K562 (cell line): ENCODE measurements at regions not wholly inside any gene's neighbourhood (a gene's known extent, or its start where the extent isn't known, plus 50 kb on each side); places are given as distances from the start of the nearest gene placed in this dataset.

ENCODE experiments used
- ATAC-seq: fragments of 200-7000 bp; cut with Tn5 transposase; 3 replicates; pipeline ENCODE4 v1.9.1; 2020; ENCODE audit warnings: moderate library complexity
- BruUV-seq: library from RNA; stranded (reverse); fragments of 400-500 nt; replicated peaks from 2 replicates; lab custom pipeline; 2021; lab: Mats Ljungman, UMichigan
- CTCF ChIA-PET: fragments of 300-600 bp; formaldehyde crosslinking; extraction: SDS; loops from one replicate; lab custom pipeline; 2021; ENCODE audit warnings: low intra/inter-chr PET ratio; lab: Yijun Ruan, JAX
- POLR2A ChIA-PET: fragments of 300-600, 350-650 bp; sonication (Branson Sonifier 250); formaldehyde crosslinking; extraction: SDS; loops from one replicate; lab custom pipeline; 2021; ENCODE audit warnings: antibody characterized with exemption, inconsistent platforms; lab: Yijun Ruan, JAX
- DNase-seq, 4 experiments: peaks; one replicate each; pipeline versions ENCODE4 v3.0.0 to v3.0.0-alpha.2; 2011 to 2018; ENCODE audit warnings: low spot score in 3 of 4, mixed read lengths in 3 of 4; ENCODE audit errors: extremely low read depth in 1 of 4
- FAIRE-seq: peaks from 2 replicates; lab custom pipeline; 2011; peaks lifted over from hg19 to GRCh38; lab: Jason Lieb, UNC
- H2AFZ ChIP-seq: 2 replicates; pipeline ENCODE4 v1.6.0; 2011; ENCODE audit warnings: low read depth, low read length, control low read depth, inconsistent platforms
- H3K27ac ChIP-seq: fragments of 200-600 bp; 3 replicates; pipeline ENCODE4 v1.8.0; 2011; ENCODE audit warnings: low read depth, mild to moderate bottlenecking, control low read depth, inconsistent platforms, low read length, moderate library complexity, mixed read lengths; ENCODE audit errors: extremely low read depth
- H3K27me3 ChIP-seq, 2 experiments: fragments of 300-600 bp in 1 of 2; 2 replicates in 1 of 2; 3 replicates in 1 of 2; pipeline versions ENCODE4 v1.6.0 to v1.8.0; 2011; ENCODE audit warnings: inconsistent platforms in 2 of 2, low read length in 2 of 2, mild to moderate bottlenecking in 1 of 2, mixed read lengths in 1 of 2, moderate library complexity in 1 of 2; ENCODE audit not compliant: control insufficient read depth in 2 of 2, insufficient read depth in 2 of 2
- H3K36me3 ChIP-seq: fragments of 300-600 bp; 3 replicates; pipeline ENCODE4 v1.8.0; 2011; ENCODE audit warnings: mild to moderate bottlenecking, low read length, inconsistent platforms; ENCODE audit not compliant: control insufficient read depth, insufficient read depth
- H3K4me1 ChIP-seq, 2 experiments: fragments of 200-600 bp in 1 of 2; replicated peaks in 1 of 2; 2 replicates in 1 of 2; 3 replicates in 1 of 2; pipeline versions ENCODE4 v1.5.1 to v1.8.0; 2011; ENCODE audit warnings: inconsistent platforms in 2 of 2, low read length in 2 of 2, mild to moderate bottlenecking in 1 of 2, mixed read lengths in 1 of 2, moderate library complexity in 1 of 2; ENCODE audit not compliant: control insufficient read depth in 2 of 2, insufficient read depth in 2 of 2
- H3K4me2 ChIP-seq: 2 replicates; pipeline ENCODE4 v1.6.1; 2011; ENCODE audit warnings: low read length, control low read depth, inconsistent platforms, mixed read lengths; ENCODE audit not compliant: insufficient read depth
- H3K4me3 ChIP-seq: fragments of 200-600 bp; sonication (generic), shearing (Covaris generic); 2 replicates; pipeline ENCODE4 v1.5.1; 2016; ENCODE audit warnings: control low read depth, inconsistent platforms
- H3K79me2 ChIP-seq: fragments of 200-600 bp; 3 replicates; pipeline ENCODE4 v1.8.0; 2011; ENCODE audit warnings: low read length, inconsistent platforms; ENCODE audit not compliant: control insufficient read depth, insufficient read depth
- H3K9ac ChIP-seq, 2 experiments: 2 replicates each; pipeline versions ENCODE4 v1.6.0 to v1.6.1; 2011; ENCODE audit warnings: low read depth in 2 of 2, low read length in 2 of 2, control low read depth in 1 of 2, inconsistent platforms in 1 of 2, mild to moderate bottlenecking in 1 of 2, mixed read lengths in 1 of 2; ENCODE audit not compliant: insufficient read depth in 1 of 2
- H3K9me1 ChIP-seq: one replicate; pipeline ENCODE4 v1.6.0; 2011; ENCODE audit warnings: inconsistent platforms, mild to moderate bottlenecking, low read length, moderate library complexity; ENCODE audit not compliant: control insufficient read depth, insufficient read depth
- H3K9me3 ChIP-seq: replicated peaks from 2 replicates; pipeline ENCODE4 v1.5.1; 2011; ENCODE audit warnings: low read depth, low read length, inconsistent platforms; ENCODE audit not compliant: control insufficient read depth, insufficient read depth
- H4K20me1 ChIP-seq: replicated peaks from 2 replicates; pipeline ENCODE4 v1.6.1; 2011; ENCODE audit warnings: low read length, inconsistent platforms, mixed read lengths; ENCODE audit not compliant: control insufficient read depth, insufficient read depth
- E2F8 ChIP-seq: fragments of 450-650 bp; IDR thresholded peaks from 2 replicates; pipeline ENCODE4 v1.7.1; 2018; ENCODE audit warnings: mild to moderate bottlenecking, low read depth; ENCODE audit not compliant: partially characterized antibody
- FIP1L1 ChIP-seq: fragments of 200-400 bp; formaldehyde crosslinking; IDR thresholded peaks from 2 replicates; pipeline ENCODE4 v1.6.1; 2018; ENCODE audit warnings: mild to moderate bottlenecking, low read depth, low read length; ENCODE audit not compliant: poor library complexity, severe bottlenecking
- FOSL1 ChIP-seq: fragments of 200-800 bp; sonication (Bioruptor generic); conservative IDR thresholded peaks from 2 replicates; pipeline ENCODE4 v1.6.1; 2016; ENCODE audit warnings: missing genetic modification characterization, missing compliant biosample characterization
- MECOM ChIP-seq: fragments of 250-450 bp; sonication (Bioruptor Pico); IDR thresholded peaks from 2 replicates; pipeline ENCODE4 v1.8.0; 2022; ENCODE audit warnings: inconsistent platforms
- SIN3A ChIP-seq, 2 experiments: fragments of 150-350 bp in 1 of 2; IDR thresholded peaks; 2 replicates each; pipeline ENCODE4 v1.6.1; 2011 to 2016; ENCODE audit warnings: borderline replicate concordance in 2 of 2, low read depth in 2 of 2, low read length in 2 of 2, mild to moderate bottlenecking in 2 of 2, moderate library complexity in 2 of 2; ENCODE audit not compliant: control insufficient read depth in 1 of 2
- TAF15 ChIP-seq: fragments of 200-400 bp; formaldehyde crosslinking; IDR thresholded peaks from 2 replicates; pipeline ENCODE4 v1.6.1; 2017; ENCODE audit warnings: mild to moderate bottlenecking, low read depth, low read length, moderate library complexity
- ZNF778 ChIP-seq: fragments of 450-650 bp; formaldehyde crosslinking; IDR thresholded peaks from 2 replicates; pipeline ENCODE4 v1.4.0; 2020; ENCODE audit warnings: mild to moderate bottlenecking, moderate library complexity
- WGBS: fragments of 100-300 bp; shearing (Covaris generic); methylation state at CpG from one replicate; pipeline ENCODE4 v1.1.6; 2016; ENCODE audit warnings: low coverage, mixed read lengths; ENCODE audit not compliant: insufficient coverage; ENCODE audit errors: missing lambda C conversion rate; 5-methylcytosine and 5-hydroxymethylcytosine counted together
- in situ Hi-C: fragments of 300-500 bp; cut with MboI; formaldehyde crosslinking; loops from 4 replicates; pipeline ENCODE4 v1.15.0; 2018; ENCODE audit warnings: inconsistent platforms, mixed read lengths
- intact Hi-C: fragments of 100-400 bp; cut with micrococcal nuclease; formaldehyde crosslinking; loops from 2 replicates; pipeline ENCODE4 v1.14.2; 2022

- CTCF ChIA-PET: no interaction called here
- DNase-seq (no peak), ATAC-seq (no peak), FAIRE-seq (no peak)
- no peaks in the 10 kb centered on the region for H3K79me2 ChIP-seq
- H3K4me2 ChIP-seq: no peak overlapping the region
- no peak overlapping the region for H3K4me3 ChIP-seq
- H3K9me3 ChIP-seq: no peaks in the 10 kb centered on the region
- no peak overlapping the region for H2AFZ ChIP-seq
- no peaks in the 10 kb centered on the region for H4K20me1 ChIP-seq
- no peaks in the 10 kb centered on the region for H3K36me3 ChIP-seq
- H3K9ac ChIP-seq: no peak overlapping the region
- BruUV-seq: no TSS peak
- intact Hi-C loops (no loop called here), in situ Hi-C loops (no loop called here)
- no peak for TF ChIP-seq MECOM
- no peak for TF ChIP-seq TAF15
- no peak for TF ChIP-seq FOSL1 (tag)
- no peak for TF ChIP-seq E2F8
- TF ChIP-seq SIN3A (IDR thresholded peaks at IDR 0.05; ENCODE audit: borderline replicate concordance in 2 of 2, control insufficient read depth in 1 of 2, low read depth in 2 of 2, low read length in 2 of 2): no peak
- no peak for TF ChIP-seq FIP1L1
- TF ChIP-seq ZNF778 (CRISPR knock-in tag): no peak
- H3K27ac ChIP-seq: no peak overlapping the region
- H3K4me1 ChIP-seq: no peaks in the 10 kb centered on the region
- WGBS: 0% methylated on average over 2 of the region's 2 CpGs
- H3K27me3 ChIP-seq: peaks cover 0 to 3% of the 10 kb centered on the region in 2 experiments; a peak in 2 of 5 replicates
- H3K9me1 ChIP-seq: no peaks in the 10 kb centered on the region
- POLR2A ChIA-PET: no interaction called here
Observed at GRCh38 chr2:175304541-175304940, 123.0 kb upstream of the ATP5MC3 start.
